GM18502 (cell line): ENCODE measurements at regions not wholly inside any gene's neighbourhood (a gene's known extent, or its start where the extent isn't known, plus 50 kb on each side); places are given as distances from the start of the nearest gene placed in this dataset.
"Not testable (repeated sequence)": the region's sequence is repeated elsewhere in the genome, so short reads cannot be mapped to it uniquely, and the experiment has no call there.

ENCODE experiments used
- ATAC-seq: cut with Tn5 transposase; IDR thresholded peaks from one replicate; pipeline ENCODE4 v1.9.1; 2021; ENCODE audit warnings: mild to moderate bottlenecking; ENCODE audit not compliant: unreplicated experiment, poor library complexity

GRCh38 chr18:51323961-51324360 lies 126.5 kb upstream of the MEX3C start:
- ATAC-seq: no peak

- ATAC-seq: no peak
Measured at GRCh38 chr18:51330148-51330547, 132.7 kb upstream of the MEX3C start.

- ATAC-seq: no peak
Measured at GRCh38 chr18:51330739-51331138, 133.3 kb upstream of the MEX3C start.

- ATAC-seq: no peak
Measured at GRCh38 chr18:51337406-51337805, 139.9 kb upstream of the MEX3C start.

GRCh38 chr18:51339856-51340255 lies 142.4 kb upstream of the MEX3C start:
- ATAC-seq: no peak

- no peak for ATAC-seq
Measured at GRCh38 chr18:51340332-51340731, 142.9 kb upstream of the MEX3C start.

GRCh38 chr18:51342815-51343214 lies 145.3 kb upstream of the MEX3C start:
- ATAC-seq: no peak

GRCh38 chr18:51345848-51346391 lies 148.4 kb upstream of the MEX3C start:
- no peak for ATAC-seq

- ATAC-seq: no peak
Measured at GRCh38 chr18:51346404-51346803, 148.9 kb upstream of the MEX3C start.

GRCh38 chr18:51350081-51350480 lies 152.6 kb upstream of the MEX3C start:
- ATAC-seq: no peak

- ATAC-seq: no peak
Measured at GRCh38 chr18:51355841-51356240, 158.4 kb upstream of the MEX3C start.

GRCh38 chr18:51360301-51360700 lies 162.8 kb upstream of the MEX3C start:
- not testable (repeated sequence) for ATAC-seq

GRCh38 chr18:51361130-51361860 lies 163.8 kb upstream of the MEX3C start:
- peak; percentile 88 for ATAC-seq

- ATAC-seq: no peak
Measured at GRCh38 chr18:51363384-51363783, 165.9 kb upstream of the MEX3C start.

GRCh38 chr18:51370996-51371395 lies 173.5 kb upstream of the MEX3C start:
- ATAC-seq: no peak

- no peak for ATAC-seq
Measured at GRCh38 chr18:51371929-51372328, 174.4 kb upstream of the MEX3C start.

GRCh38 chr18:51382081-51382480 lies 184.6 kb upstream of the MEX3C start:
- no peak for ATAC-seq

GRCh38 chr18:51383116-51383515 lies 185.6 kb upstream of the MEX3C start:
- ATAC-seq: no peak

- ATAC-seq: no peak
Measured at GRCh38 chr18:51383711-51384110, 186.2 kb upstream of the MEX3C start.

- no peak for ATAC-seq
Measured at GRCh38 chr18:51385270-51385669, 187.8 kb upstream of the MEX3C start.

- ATAC-seq: no peak
Measured at GRCh38 chr18:51390702-51391101, 193.2 kb upstream of the MEX3C start.

GRCh38 chr18:51391215-51391614 lies 193.7 kb upstream of the MEX3C start:
- no peak for ATAC-seq
